K562 (cell line): ENCODE measurements at regions not wholly inside any gene's neighbourhood (a gene's known extent, or its start where the extent isn't known, plus 50 kb on each side); places are given as distances from the start of the nearest gene placed in this dataset.
A peak's percentile ranks its signal among the peaks of the same experiment; 100 is the strongest.

ENCODE experiments used
- BRD9 ChIP-seq: fragments of 450-650 bp; IDR thresholded peaks from 2 replicates; pipeline ENCODE4 v1.6.1; 2018; ENCODE audit warnings: low read depth; ENCODE audit not compliant: partially characterized antibody
- CBX3 ChIP-seq, 2 experiments: IDR thresholded peaks; 1 replicate in 1 of 2; 2 replicates in 1 of 2; pipeline ENCODE4 v1.6.1; 2012; ENCODE audit warnings: inconsistent platforms in 2 of 2, low read length in 2 of 2, borderline replicate concordance in 1 of 2, control low read depth in 1 of 2
- CEBPB ChIP-seq: fragments of 450-650 bp; IDR thresholded peaks from 2 replicates; pipeline ENCODE4 v1.6.1; 2016; ENCODE audit warnings: missing genetic modification characterization, missing compliant biosample characterization
- CREB1 ChIP-seq, 2 experiments: sonication (generic) in 1 of 2; formaldehyde crosslinking in 1 of 2; IDR thresholded peaks; 2 replicates each; pipeline versions ENCODE4 v1.6.1 to v1.8.0; 2012 to 2022; ENCODE audit warnings: inconsistent platforms in 1 of 2, mild to moderate bottlenecking in 1 of 2, missing genetic modification reagents in 1 of 2, moderate library complexity in 1 of 2
- DACH1 ChIP-seq: fragments of 450-650 bp; IDR thresholded peaks from 2 replicates; pipeline ENCODE4 v1.6.1; 2018; ENCODE audit not compliant: partially characterized antibody
- ETV5 ChIP-seq: sonication (generic); formaldehyde crosslinking; IDR thresholded peaks from 2 replicates; pipeline ENCODE4 v1.4.0; 2020; ENCODE audit warnings: low read depth, mild to moderate bottlenecking, missing genetic modification reagents
- HDAC1 ChIP-seq, 2 experiments: fragments of 450-650 bp; IDR thresholded peaks; 2 replicates each; pipeline ENCODE4 v1.6.1; 2016 to 2017; ENCODE audit warnings: inconsistent platforms in 1 of 2, mild to moderate bottlenecking in 1 of 2, moderate library complexity in 1 of 2
- KAT8 ChIP-seq: fragments of 450-650 bp; IDR thresholded peaks from 2 replicates; pipeline ENCODE4 v1.6.1; 2016; ENCODE audit warnings: low read depth, mild to moderate bottlenecking
- SIN3A ChIP-seq, 2 experiments: fragments of 150-350 bp in 1 of 2; IDR thresholded peaks; 2 replicates each; pipeline ENCODE4 v1.6.1; 2011 to 2016; ENCODE audit warnings: borderline replicate concordance in 2 of 2, low read depth in 2 of 2, low read length in 2 of 2, mild to moderate bottlenecking in 2 of 2, moderate library complexity in 2 of 2; ENCODE audit not compliant: control insufficient read depth in 1 of 2
- SMARCA4 ChIP-seq: fragments of 450-650 bp; IDR thresholded peaks from 2 replicates; pipeline ENCODE4 v1.6.1; 2016
- SMARCA5 ChIP-seq: fragments of 450-650 bp; IDR thresholded peaks from 2 replicates; pipeline ENCODE4 v1.6.1; 2016
- SOX6 ChIP-seq: fragments of 450-650 bp; IDR thresholded peaks from 2 replicates; pipeline ENCODE4 v1.6.1; 2014; ENCODE audit warnings: mild to moderate bottlenecking
- SRSF7 ChIP-seq: fragments of 200-400 bp; formaldehyde crosslinking; optimal IDR thresholded peaks from 2 replicates; pipeline ENCODE3; 2017; ENCODE audit warnings: mild to moderate bottlenecking, low read depth, low read length
- TRIM24 ChIP-seq, 2 experiments: fragments of 450-650 bp; IDR thresholded peaks; 2 replicates each; pipeline ENCODE4 v1.6.1; 2016
- XRCC5 ChIP-seq: fragments of 200-400 bp; formaldehyde crosslinking; IDR thresholded peaks from 2 replicates; pipeline ENCODE4 v1.6.1; 2017; ENCODE audit warnings: low read depth, mild to moderate bottlenecking, low read length
- ZBTB1 ChIP-seq: sonication (generic); formaldehyde crosslinking; IDR thresholded peaks from 2 replicates; pipeline ENCODE4 v1.8.1; 2023; ENCODE audit warnings: missing genetic modification reagents, low read depth, mild to moderate bottlenecking, borderline replicate concordance
- ZKSCAN1 ChIP-seq: fragments of 150-350 bp; IDR thresholded peaks from 2 replicates; pipeline ENCODE4 v1.6.1; 2016; ENCODE audit warnings: low read depth, low read length
- ZNF174 ChIP-seq: fragments of 250-450 bp; sonication (Bioruptor Pico); IDR thresholded peaks from 2 replicates; pipeline ENCODE4 v1.4.0; 2020; ENCODE audit warnings: mild to moderate bottlenecking
- ZNF217 ChIP-seq: sonication (generic); formaldehyde crosslinking; IDR thresholded peaks from 2 replicates; pipeline ENCODE4 v1.8.0; 2022; ENCODE audit warnings: mild to moderate bottlenecking, missing genetic modification reagents
- ZNF431 ChIP-seq: sonication (generic); formaldehyde crosslinking; IDR thresholded peaks from 2 replicates; pipeline ENCODE4 v1.8.0; 2022; ENCODE audit warnings: mild to moderate bottlenecking, missing genetic modification reagents
- ZNF644 ChIP-seq: fragments of 200-800 bp; sonication (Bioruptor generic); IDR thresholded peaks from 2 replicates; pipeline ENCODE4 v1.6.1; 2016; ENCODE audit warnings: low read depth, missing genetic modification characterization, missing compliant biosample characterization
- ZNF699 ChIP-seq: fragments of 250-450 bp; sonication (Bioruptor Pico); IDR thresholded peaks from 2 replicates; pipeline ENCODE4 v1.8.0; 2021; ENCODE audit warnings: mild to moderate bottlenecking, moderate library complexity; ENCODE audit not compliant: insufficient replicate concordance
- ZZZ3 ChIP-seq: fragments of 450-650 bp; IDR thresholded peaks from 2 replicates; pipeline ENCODE4 v1.6.1; 2016; ENCODE audit warnings: antibody characterized with exemption, mild to moderate bottlenecking, moderate library complexity
- TF ChIP-seq, protein P1 (sequence below): fragments of 450-650 bp; IDR thresholded peaks from 2 replicates; pipeline ENCODE4 v1.6.1; 2016; ENCODE audit warnings: low read depth, mild to moderate bottlenecking, moderate library complexity
- TF ChIP-seq, protein P2 (sequence below): fragments of 250-450 bp; sonication (Bioruptor Pico); IDR thresholded peaks from 2 replicates; pipeline ENCODE4 v1.9.0; 2021; ENCODE audit warnings: mild to moderate bottlenecking
- TF ChIP-seq, protein P3 (sequence below), 2 experiments: fragments of 200-800 bp in 1 of 2; sonication (Bioruptor generic) in 1 of 2; sonication (generic) in 1 of 2; formaldehyde crosslinking in 1 of 2; IDR thresholded peaks in 1 of 2; conservative IDR thresholded peaks in 1 of 2; 2 replicates each; pipeline versions ENCODE4 v1.5.0 to v1.6.1; 2016 to 2020; ENCODE audit warnings: missing compliant biosample characterization in 1 of 2, missing genetic modification characterization in 1 of 2, missing genetic modification reagents in 1 of 2

DNA sequence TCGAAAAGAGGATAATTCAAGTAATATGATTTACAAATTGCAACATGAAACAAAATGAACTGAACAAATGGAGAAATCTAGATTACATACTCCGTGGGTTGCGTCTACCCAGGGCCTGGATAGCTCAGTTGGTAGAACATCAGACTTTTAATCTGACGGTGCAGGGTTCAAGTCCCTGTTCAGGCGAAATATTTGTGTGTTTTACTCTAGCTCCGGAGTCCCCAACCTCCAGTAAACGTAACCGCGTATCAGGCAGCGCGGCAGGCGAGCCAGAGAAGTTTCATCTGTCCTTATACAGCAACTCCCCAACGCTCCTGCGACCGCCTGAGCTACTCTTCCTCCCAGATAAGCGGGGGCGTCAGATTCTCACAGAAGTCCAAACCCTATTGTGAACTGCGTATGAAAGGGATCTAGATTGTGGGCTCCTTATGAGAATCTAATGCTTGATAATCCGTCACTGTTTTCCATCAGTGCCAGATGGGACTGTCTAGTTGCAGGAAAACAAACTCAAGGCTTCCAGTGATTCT, 176.1 kb downstream of the TRIM27 start (continued):
- peak; percentile 99 for TF ChIP-seq BRD9
- TF ChIP-seq, protein P1, sequence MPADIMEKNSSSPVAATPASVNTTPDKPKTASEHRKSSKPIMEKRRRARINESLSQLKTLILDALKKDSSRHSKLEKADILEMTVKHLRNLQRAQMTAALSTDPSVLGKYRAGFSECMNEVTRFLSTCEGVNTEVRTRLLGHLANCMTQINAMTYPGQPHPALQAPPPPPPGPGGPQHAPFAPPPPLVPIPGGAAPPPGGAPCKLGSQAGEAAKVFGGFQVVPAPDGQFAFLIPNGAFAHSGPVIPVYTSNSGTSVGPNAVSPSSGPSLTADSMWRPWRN = peak; percentile 51; the same call in 1 of the 2 replicates
- TF ChIP-seq ETV5 (CRISPR knock-in tag) = no peak
- TF ChIP-seq CREB1 (IDR thresholded peaks at IDR 0.05) = peak; percentile 66
- TF ChIP-seq CREB1 (CRISPR knock-in tag; IDR thresholded peaks at IDR 0.05) = peak; percentile 75; the same call in 1 of the 2 replicates
- peak; percentile 44; the same call in 1 of the 2 replicates for TF ChIP-seq ZNF644
- TF ChIP-seq ZNF431 (CRISPR knock-in tag) = 0 out of 2 replicates have a peak, but pooled peaks have one; percentile 43
- peak; percentile 89 for TF ChIP-seq SOX6
- peak; percentile 93 for TF ChIP-seq XRCC5
- peak; percentile 52; the same call in 1 of the 2 replicates for TF ChIP-seq ZBTB1 (CRISPR knock-in tag)
- TF ChIP-seq, protein P2, sequence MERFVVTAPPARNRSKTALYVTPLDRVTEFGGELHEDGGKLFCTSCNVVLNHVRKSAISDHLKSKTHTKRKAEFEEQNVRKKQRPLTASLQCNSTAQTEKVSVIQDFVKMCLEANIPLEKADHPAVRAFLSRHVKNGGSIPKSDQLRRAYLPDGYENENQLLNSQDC (CRISPR knock-in tag) = peak; percentile 43; the same call in 1 of the 2 replicates
- peak; percentile 92 for TF ChIP-seq CEBPB (tag)
- TF ChIP-seq CBX3 (IDR thresholded peaks at IDR 0.05; ENCODE audit: borderline replicate concordance in 1 of 2, low read length in 2 of 2) = peak in 1 of 2 experiments; percentile 94; a peak in 2 of 3 replicates
- TF ChIP-seq TRIM24 (IDR thresholded peaks at IDR 0.05) = peak in 1 of 2 experiments; percentile 78; a peak in 2 of 4 replicates
- peak; percentile 88 for TF ChIP-seq ZKSCAN1
- TF ChIP-seq ZNF699 = no peak
- no peak for TF ChIP-seq ZZZ3
- peak; percentile 57 for TF ChIP-seq DACH1
- TF ChIP-seq SMARCA4 = peak; percentile 80
- no peak for TF ChIP-seq SRSF7
- TF ChIP-seq ZNF174 = 0 out of 2 replicates have a peak, but pooled peaks have one; percentile 9
- TF ChIP-seq SMARCA5 = peak; percentile 30; the same call in 1 of the 2 replicates
- 0 out of 4 replicates have a peak, but pooled peaks of 1 of the 2 experiments have one; percentile 41 for TF ChIP-seq SIN3A (IDR thresholded peaks at IDR 0.05; ENCODE audit: borderline replicate concordance in 2 of 2, control insufficient read depth in 1 of 2, low read depth in 2 of 2, low read length in 2 of 2)
- peak; percentile 59 to 95 for TF ChIP-seq HDAC1 (IDR thresholded peaks at IDR 0.05)
- TF ChIP-seq ZNF217 (CRISPR knock-in tag) = no peak
- TF ChIP-seq, protein P3, sequence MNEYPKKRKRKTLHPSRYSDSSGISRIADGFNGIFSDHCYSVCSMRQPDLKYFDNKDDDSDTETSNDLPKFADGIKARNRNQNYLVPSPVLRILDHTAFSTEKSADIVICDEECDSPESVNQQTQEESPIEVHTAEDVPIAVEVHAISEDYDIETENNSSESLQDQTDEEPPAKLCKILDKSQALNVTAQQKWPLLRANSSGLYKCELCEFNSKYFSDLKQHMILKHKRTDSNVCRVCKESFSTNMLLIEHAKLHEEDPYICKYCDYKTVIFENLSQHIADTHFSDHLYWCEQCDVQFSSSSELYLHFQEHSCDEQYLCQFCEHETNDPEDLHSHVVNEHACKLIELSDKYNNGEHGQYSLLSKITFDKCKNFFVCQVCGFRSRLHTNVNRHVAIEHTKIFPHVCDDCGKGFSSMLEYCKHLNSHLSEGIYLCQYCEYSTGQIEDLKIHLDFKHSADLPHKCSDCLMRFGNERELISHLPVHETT (CRISPR knock-in tag; conservative IDR thresholded peaks at IDR 0.05 in 1 of 2, IDR thresholded peaks at IDR 0.05 in 1 of 2) = 0 out of 4 replicates have a peak, but pooled peaks of 1 of the 2 experiments have one; percentile 40
- no peak for TF ChIP-seq KAT8
